NCI-H774 (cell line): ENCODE measurements at regions not wholly inside any gene's neighbourhood (a gene's known extent, or its start where the extent isn't known, plus 50 kb on each side); places are given as distances from the start of the nearest gene placed in this dataset.
A peak's percentile ranks its signal among the peaks of the same experiment; 100 is the strongest.
"Not testable (repeated sequence)": the region's sequence is repeated elsewhere in the genome, so short reads cannot be mapped to it uniquely, and the experiment has no call there.

Experiments
- DNase-seq: peaks from one replicate; lab custom pipeline; 2025; lab: John Stamatoyannopoulos, UW

GRCh38 chr15:84360902-84361301 is 125.3 kb downstream of the GOLGA6L4 start:
- not testable (repeated sequence) for DNase-seq

GRCh38 chr15:84384421-84384820 is 148.8 kb downstream of the GOLGA6L4 start:
- DNase-seq = not testable (repeated sequence)

GRCh38 chr15:84387086-84387485 is 151.5 kb downstream of the GOLGA6L4 start:
- DNase-seq = no peak

- not testable (repeated sequence) for DNase-seq
These were observed 152.6 kb downstream of the GOLGA6L4 start for GRCh38 chr15:84388201-84388600.

- DNase-seq = not testable (repeated sequence)
These were observed 153.1 kb downstream of the GOLGA6L4 start for GRCh38 chr15:84388638-84389037.

GRCh38 chr15:84390324-84390723 is 154.8 kb downstream of the GOLGA6L4 start:
- DNase-seq = not testable (repeated sequence)

- DNase-seq = no peak
These were observed 155.6 kb downstream of the GOLGA6L4 start for GRCh38 chr15:84391191-84391590.

- DNase-seq = not testable (repeated sequence)
These were observed 156.4 kb downstream of the GOLGA6L4 start for GRCh38 chr15:84392020-84392419.

GRCh38 chr15:84393386-84393936 is 157.9 kb downstream of the GOLGA6L4 start:
- peak; percentile 68 for DNase-seq

GRCh38 chr15:84393966-84394365 is 158.4 kb downstream of the GOLGA6L4 start:
- DNase-seq = not testable (repeated sequence)

- DNase-seq = not testable (repeated sequence)
These were observed 159.8 kb downstream of the GOLGA6L4 start for GRCh38 chr15:84395384-84395783.

GRCh38 chr15:84395881-84396280 is 160.3 kb downstream of the GOLGA6L4 start:
- DNase-seq = not testable (repeated sequence)

GRCh38 chr15:84397066-84397465 is 161.5 kb downstream of the GOLGA6L4 start:
- DNase-seq = not testable (repeated sequence)

- DNase-seq = not testable (repeated sequence)
These were observed 162.5 kb downstream of the GOLGA6L4 start for GRCh38 chr15:84398087-84398486.

GRCh38 chr15:84398763-84399701 is 163.5 kb downstream of the GOLGA6L4 start:
- no peak for DNase-seq

GRCh38 chr15:84400017-84400740 is 164.6 kb downstream of the GOLGA6L4 start:
- no peak for DNase-seq

- no peak for DNase-seq
These were observed 165.2 kb downstream of the GOLGA6L4 start for GRCh38 chr15:84400820-84401219.

GRCh38 chr15:84401461-84401860 is 165.9 kb downstream of the GOLGA6L4 start:
- not testable (repeated sequence) for DNase-seq

- not testable (repeated sequence) for DNase-seq
These were observed 166.6 kb downstream of the GOLGA6L4 start for GRCh38 chr15:84401891-84402840.

GRCh38 chr15:84402856-84403608 is 167.5 kb downstream of the GOLGA6L4 start:
- DNase-seq = no peak
